ENCODE measurements at regions not wholly inside any gene's neighbourhood (a gene's known extent, or its start where the extent isn't known, plus 50 kb on each side); places are given as distances from the start of the nearest gene placed in this dataset.

GRCh38 chr11:122343210-122343609 lies 227.2 kb upstream of the BLID start:
- no peaks in the 10 kb centered on the region for H4K20me1 ChIP-seq (replicated peaks; ENCODE audit: control insufficient read depth, insufficient read depth, low read length)
- WGBS (ENCODE audit: insufficient coverage, low coverage, missing lambda C conversion rate): 0% methylated on average over 3 of the region's 3 CpGs
- TF ChIP-seq NRF1 (conservative IDR thresholded peaks at IDR 0.05 in 1 of 2, IDR thresholded peaks at IDR 0.05 in 1 of 2) (no peak), FOXK1 (CRISPR knock-in tag; IDR thresholded peaks at IDR 0.05; ENCODE audit: borderline replicate concordance) (no peak), GTF2E2 (tag; IDR thresholded peaks at IDR 0.05) (no peak), ILK (tag; IDR thresholded peaks at IDR 0.05; ENCODE audit: borderline replicate concordance, low read depth) (no peak), CREBBP (IDR thresholded peaks at IDR 0.05; ENCODE audit: low read depth, low read length) (no peak), CREB3 (tag; conservative IDR thresholded peaks at IDR 0.05; ENCODE audit: low read depth) (no peak), ZNF165 (CRISPR knock-in tag; IDR thresholded peaks at IDR 0.05; ENCODE audit: borderline replicate concordance) (no peak), SIN3B (IDR thresholded peaks at IDR 0.05; ENCODE audit: low read depth) (no peak)
- H3K79me2 ChIP-seq (ENCODE audit: control insufficient read depth, insufficient read depth, low read length): no peaks in the 10 kb centered on the region
- BruUV-seq (replicated peaks): no TSS peak
- in situ Hi-C loops (cut with MboI) (no loop called here), intact Hi-C loops (cut with micrococcal nuclease) (no loop called here)
- H3K4me2 ChIP-seq (ENCODE audit: insufficient read depth, low read length): no peak overlapping the region
- H2AFZ ChIP-seq (ENCODE audit: low read depth, low read length): no peak overlapping the region
- POLR2A ChIA-PET: no interaction called here
- CTCF ChIA-PET (ENCODE audit: low intra/inter-chr PET ratio): no interaction called here
- no peaks in the 10 kb centered on the region for H3K4me1 ChIP-seq (replicated peaks in 1 of 2; ENCODE audit: control insufficient read depth in 2 of 2, insufficient read depth in 2 of 2, low read length in 2 of 2)
- H3K27me3 ChIP-seq (ENCODE audit: control insufficient read depth in 2 of 2, insufficient read depth in 2 of 2, low read length in 2 of 2): no peaks in the 10 kb centered on the region
- no peak overlapping the region for H3K9ac ChIP-seq (ENCODE audit: insufficient read depth in 1 of 2, low read depth in 2 of 2, low read length in 2 of 2)
- no peaks in the 10 kb centered on the region for H3K9me1 ChIP-seq (ENCODE audit: control insufficient read depth, insufficient read depth, low read length)
- DNase-seq (ENCODE audit: extremely low read depth in 1 of 4, low spot score in 3 of 4) (no peak), ATAC-seq (no peak), FAIRE-seq (no peak)
- H3K27ac ChIP-seq (ENCODE audit: extremely low read depth, low read depth, low read length): no peak overlapping the region
- H3K36me3 ChIP-seq (ENCODE audit: control insufficient read depth, insufficient read depth, low read length): no peaks in the 10 kb centered on the region
- H3K9me3 ChIP-seq (replicated peaks; ENCODE audit: control insufficient read depth, insufficient read depth, low read depth, low read length): no peaks in the 10 kb centered on the region
- no peak overlapping the region for H3K4me3 ChIP-seq

All from K562 (cell line).